CD4-positive, alpha-beta T cell treated with Interferon gamma for 1 hour (primary cell): ENCODE measurements at regions not wholly inside any gene's neighbourhood (a gene's known extent, or its start where the extent isn't known, plus 50 kb on each side); places are given as distances from the start of the nearest gene placed in this dataset.

ENCODE experiments used
- DNase-seq: peaks from one replicate; pipeline ENCODE4 v3.0.0-alpha.2; 2020

- DNase-seq = no peak
Measured at GRCh38 chr1:209391792-209392191, 191.7 kb upstream of the CAMK1G start.

GRCh38 chr1:209395169-209395568 lies 188.3 kb upstream of the CAMK1G start:
- DNase-seq = no peak

- DNase-seq = no peak
Measured at GRCh38 chr1:209397371-209397770, 186.1 kb upstream of the CAMK1G start.

- DNase-seq = no peak
Measured at GRCh38 chr1:209397910-209398309, 185.6 kb upstream of the CAMK1G start.

DNA sequence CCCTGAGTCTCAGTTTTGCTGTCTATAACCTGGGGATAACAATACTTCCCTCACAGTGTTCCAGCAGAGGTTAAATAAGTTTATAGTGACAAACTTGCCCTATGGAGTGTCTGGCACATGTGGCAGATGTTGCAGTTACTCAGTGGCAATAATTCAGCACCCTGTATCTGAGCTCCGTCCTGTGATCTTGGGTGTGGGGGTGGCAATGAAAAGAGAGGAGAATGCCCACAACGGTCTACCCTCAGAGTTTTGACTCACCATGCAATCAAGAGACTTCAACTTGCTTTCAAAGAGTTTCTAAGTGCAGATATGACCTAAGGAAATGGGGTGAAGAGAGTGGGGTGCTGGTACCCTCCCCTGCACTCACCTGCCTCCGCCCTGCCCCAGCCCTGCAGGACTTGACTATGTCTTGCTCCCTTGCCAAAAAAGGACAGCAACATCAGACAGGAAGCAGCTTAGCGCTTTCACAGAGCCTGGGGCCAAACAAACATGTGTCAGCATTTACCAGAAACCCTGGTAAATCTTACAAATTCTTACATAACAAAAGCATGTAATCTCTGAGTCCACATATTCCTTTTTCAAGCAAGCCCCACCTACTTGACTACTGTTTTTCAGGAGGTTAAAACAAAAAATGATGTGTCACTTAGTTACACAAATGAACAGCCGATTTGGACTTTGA lies 185.1 kb upstream of the CAMK1G start:
- peak; percentile 57 for DNase-seq

GRCh38 chr1:209399800-209400199 lies 183.7 kb upstream of the CAMK1G start:
- DNase-seq = no peak

DNA sequence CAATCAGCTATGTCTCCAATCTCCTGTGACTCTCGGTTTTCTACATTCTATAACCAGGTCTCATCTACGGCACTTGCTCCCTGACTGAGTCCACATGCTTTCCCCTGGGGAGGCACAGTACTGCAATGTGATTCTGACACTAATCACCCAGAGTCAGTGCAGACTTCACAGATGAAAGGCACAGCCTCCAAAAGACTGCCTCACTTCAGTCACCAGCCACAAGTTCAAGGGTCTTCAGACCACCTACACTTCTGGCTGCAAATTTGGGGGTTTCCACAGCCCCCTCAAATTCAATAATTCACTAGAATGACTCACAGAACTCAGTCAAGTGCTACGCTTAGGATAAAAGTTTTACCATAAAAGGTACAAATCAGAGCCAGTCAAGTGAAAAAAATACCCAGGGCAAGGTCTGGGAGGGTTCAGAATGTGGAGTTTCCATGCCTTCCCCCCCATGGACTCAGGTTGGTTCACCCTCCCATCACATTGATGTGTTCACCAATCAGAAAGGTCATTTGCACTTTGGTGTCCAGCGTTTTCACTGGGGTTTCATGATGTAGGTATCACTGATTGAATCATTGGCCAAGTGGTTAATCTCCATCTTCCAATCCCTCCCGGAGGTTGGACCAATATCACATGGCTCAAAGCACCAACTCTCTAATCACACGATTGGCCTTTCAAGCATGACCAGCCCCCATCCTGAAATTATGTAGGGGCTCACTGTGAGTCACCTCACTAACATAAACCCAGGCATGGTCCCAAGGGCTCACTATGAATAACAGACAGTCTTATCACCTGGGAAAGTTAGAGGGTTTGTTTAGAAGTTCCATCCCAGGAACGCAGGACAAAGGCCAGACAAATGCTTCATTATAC lies 182.9 kb upstream of the CAMK1G start:
- no peak for DNase-seq

GRCh38 chr1:209402697-209403096 lies 180.8 kb upstream of the CAMK1G start:
- DNase-seq = no peak

GRCh38 chr1:209403921-209404320 lies 179.6 kb upstream of the CAMK1G start:
- DNase-seq = no peak

- no peak for DNase-seq
Measured at GRCh38 chr1:209404577-209404976, 178.9 kb upstream of the CAMK1G start.

DNA sequence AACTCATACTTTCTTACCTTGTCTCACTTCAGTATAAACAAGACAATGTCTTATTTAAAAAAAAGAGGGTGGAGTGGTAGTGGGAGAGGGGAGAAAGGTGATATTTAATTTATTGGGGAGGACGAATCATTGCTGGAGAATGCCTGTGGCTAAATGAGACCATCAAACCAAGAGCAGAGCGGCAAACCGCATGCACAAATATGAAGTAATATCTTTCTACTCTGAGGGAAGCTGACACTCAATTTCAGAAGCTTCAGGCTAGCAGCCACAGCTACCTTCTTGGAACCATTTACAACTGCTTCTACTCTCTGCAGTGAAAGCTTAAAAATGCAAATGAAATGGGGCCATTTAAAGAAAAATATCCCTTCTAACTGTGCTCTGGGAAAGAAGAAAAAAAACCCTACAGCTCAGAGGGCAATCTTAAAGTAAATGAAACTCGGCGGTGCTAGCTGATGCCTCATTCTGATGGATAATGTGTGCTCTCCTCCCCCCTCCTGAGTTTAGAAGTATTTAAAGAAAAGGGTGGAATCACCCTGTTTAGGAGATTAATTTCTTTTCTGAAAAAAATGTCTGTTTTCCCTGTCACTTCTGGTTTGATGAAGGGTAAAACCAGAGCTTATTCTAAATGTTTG lies 178.2 kb upstream of the CAMK1G start:
- DNase-seq = no peak

GRCh38 chr1:209406168-209406567 lies 177.3 kb upstream of the CAMK1G start:
- no peak for DNase-seq

DNA sequence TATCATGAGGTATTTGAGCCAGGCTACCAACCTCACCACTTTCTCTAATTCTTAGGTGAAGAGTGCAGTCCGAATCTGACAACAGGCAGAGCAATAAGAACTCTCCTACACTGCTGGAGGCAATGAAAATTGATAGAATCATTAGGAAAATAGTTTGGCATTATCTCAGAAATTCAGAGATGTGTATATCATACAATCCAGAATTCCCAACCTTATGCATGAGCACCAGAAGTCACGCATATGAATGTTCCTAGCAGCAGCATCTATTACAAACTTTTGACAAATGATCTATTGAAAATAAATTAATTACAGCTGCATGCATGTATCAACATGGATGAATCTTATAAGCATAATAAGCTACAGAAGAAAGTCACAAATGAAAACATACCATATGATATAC lies 176.9 kb upstream of the CAMK1G start:
- DNase-seq = no peak

DNA sequence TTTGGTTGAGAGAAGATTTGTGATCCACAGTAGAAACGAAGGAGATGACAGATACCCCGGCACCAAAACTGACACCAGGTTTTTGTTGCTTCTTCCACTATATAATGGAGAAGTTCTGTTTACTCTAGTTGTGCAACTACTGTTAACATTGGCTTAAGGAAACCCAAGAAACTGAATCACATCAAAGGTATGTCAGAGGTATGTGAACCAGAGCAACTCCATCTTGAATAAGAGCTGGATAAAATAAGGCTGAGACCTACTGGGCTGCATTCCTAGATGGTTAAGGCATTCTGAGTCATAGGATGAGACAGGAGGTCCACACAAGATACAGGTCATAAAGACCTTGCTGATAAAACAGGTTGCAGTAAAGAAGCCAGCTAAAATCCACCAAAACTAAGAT lies 173.7 kb upstream of the CAMK1G start:
- DNase-seq = no peak

GRCh38 chr1:209411491-209411929 lies 172.0 kb upstream of the CAMK1G start:
- DNase-seq = no peak

GRCh38 chr1:209412036-209412435 lies 171.5 kb upstream of the CAMK1G start:
- DNase-seq = no peak

GRCh38 chr1:209412566-209412965 lies 170.9 kb upstream of the CAMK1G start:
- DNase-seq = no peak

- DNase-seq = no peak
Measured at GRCh38 chr1:209413062-209413461, 170.5 kb upstream of the CAMK1G start.

GRCh38 chr1:209414803-209415329 lies 168.6 kb upstream of the CAMK1G start:
- DNase-seq = no peak

DNA sequence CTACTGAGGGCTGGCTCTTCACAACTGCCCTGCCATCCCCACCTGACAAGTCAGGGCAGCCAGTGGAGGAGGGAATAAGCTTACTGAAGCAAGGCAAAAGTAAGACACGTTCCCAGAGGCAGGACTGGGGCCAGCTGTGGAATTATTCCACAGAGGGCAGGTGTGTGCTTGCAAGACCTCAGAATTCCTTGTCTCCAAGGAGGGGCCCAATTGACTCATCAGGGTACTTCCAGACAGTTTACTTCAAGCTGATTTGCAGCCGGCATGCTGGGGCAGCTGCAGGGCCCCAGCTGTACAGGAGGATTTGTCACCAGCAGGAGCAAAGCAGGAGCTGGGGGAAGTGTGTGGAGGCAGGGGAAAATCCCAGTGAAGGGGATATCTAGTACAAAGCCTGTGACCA lies 167.5 kb upstream of the CAMK1G start:
- DNase-seq = no peak

- no peak for DNase-seq
Measured at GRCh38 chr1:209416716-209417115, 166.8 kb upstream of the CAMK1G start.

DNA sequence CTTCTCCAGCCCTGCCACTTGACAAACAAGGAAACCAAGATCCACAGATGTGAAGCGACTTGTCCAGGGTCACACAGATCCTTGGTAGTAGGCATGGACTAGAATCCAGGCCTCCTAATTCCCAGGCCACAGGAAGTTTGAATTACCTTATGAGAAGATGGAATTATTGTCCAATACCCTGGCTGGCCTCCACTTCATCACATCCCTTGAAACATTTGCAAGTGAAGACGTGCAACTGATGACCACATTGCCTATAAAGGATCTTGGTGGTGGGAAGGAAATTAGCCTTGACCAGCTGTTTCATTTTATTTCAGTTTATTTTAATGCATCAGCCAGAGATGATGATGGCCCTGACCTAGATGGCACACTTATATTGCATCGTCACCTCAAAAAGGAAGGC lies 165.8 kb upstream of the CAMK1G start:
- no peak for DNase-seq

DNA sequence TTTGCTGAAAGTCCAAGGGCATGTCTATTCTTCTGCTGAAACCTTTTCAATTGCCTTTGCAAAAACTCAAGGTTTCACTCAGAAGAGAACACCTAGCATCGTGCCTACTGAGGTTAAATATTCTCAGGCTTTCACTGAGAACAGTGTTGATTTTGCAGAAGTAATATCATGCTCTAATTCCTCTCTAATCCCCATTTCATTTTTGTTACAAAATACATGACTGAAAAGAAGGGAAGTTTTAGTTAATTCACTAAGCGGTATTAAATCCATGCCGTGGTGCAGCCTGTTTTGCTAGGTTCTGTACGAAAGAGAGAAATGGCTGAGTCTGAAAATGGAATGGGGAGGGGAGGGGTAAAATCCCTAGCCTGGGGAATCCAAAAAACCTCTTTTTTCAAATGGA lies 163.2 kb upstream of the CAMK1G start:
- no peak for DNase-seq

DNA sequence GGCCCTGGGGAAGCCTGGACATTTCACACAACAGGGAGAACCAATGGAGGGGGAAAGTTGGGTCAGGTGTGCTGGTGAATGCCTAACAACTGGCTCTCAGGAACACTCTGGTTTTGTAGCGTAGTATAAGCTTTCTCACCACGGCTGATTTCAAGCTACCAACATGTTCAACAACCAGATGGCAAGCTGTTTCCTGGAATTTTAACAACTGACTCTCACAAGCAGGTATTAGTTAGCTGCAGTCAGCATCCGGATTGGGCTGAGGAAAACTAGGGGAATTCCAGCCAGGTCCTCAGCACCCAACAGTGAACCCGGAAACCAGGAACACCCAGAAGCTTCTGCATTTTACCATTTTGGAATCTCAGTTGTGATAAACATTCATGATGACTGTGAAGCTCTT lies 162.3 kb upstream of the CAMK1G start:
- no peak for DNase-seq
